ENCODE measurements at regions not wholly inside any gene's neighbourhood (a gene's known extent, or its start where the extent isn't known, plus 50 kb on each side); places are given as distances from the start of the nearest gene placed in this dataset.
"Not testable (repeated sequence)": the region's sequence is repeated elsewhere in the genome, so short reads cannot be mapped to it uniquely, and the experiment has no call there.

GRCh38 chr5:67644221-67644920 lies 447.8 kb upstream of the CD180 start:
- Mint-ChIP-seq H3K4me3 (no peak overlapping the region), H3K36me3 (no peaks in the 10 kb centered on the region), H3K27ac (no peak overlapping the region), H3K4me1 (peaks cover 5% of the 10 kb centered on the region), H3K9me3 (peaks cover 9% of the 10 kb centered on the region), H3K27me3 (no peaks in the 10 kb centered on the region)
- DNase-seq: no peak

GRCh38 chr5:67643536-67643935 lies 446.9 kb upstream of the CD180 start:
- peaks cover 5% of the 10 kb centered on the region for H3K4me1 Mint-ChIP-seq
- H3K27ac Mint-ChIP-seq: no peak overlapping the region
- H3K4me3 Mint-ChIP-seq: no peak overlapping the region
- peaks cover 9% of the 10 kb centered on the region for H3K9me3 Mint-ChIP-seq
- H3K27me3 Mint-ChIP-seq: no peaks in the 10 kb centered on the region
- H3K36me3 Mint-ChIP-seq: no peaks in the 10 kb centered on the region
- DNase-seq: no peak

- Mint-ChIP-seq H3K4me1 (no peaks in the 10 kb centered on the region), H3K4me3 (no peak overlapping the region), H3K36me3 (no peaks in the 10 kb centered on the region), H3K27me3 (no peaks in the 10 kb centered on the region), H3K27ac (no peak overlapping the region), H3K9me3 (peaks cover 6% of the 10 kb centered on the region)
- no peak for DNase-seq
Measured at GRCh38 chr5:67639976-67640375, 443.4 kb upstream of the CD180 start.

GRCh38 chr5:67639313-67639712 lies 442.7 kb upstream of the CD180 start:
- Mint-ChIP-seq H3K27me3 (no peaks in the 10 kb centered on the region), H3K4me1 (no peaks in the 10 kb centered on the region), H3K27ac (no peak overlapping the region), H3K4me3 (no peak overlapping the region), H3K9me3 (peaks cover 4% of the 10 kb centered on the region), H3K36me3 (peaks cover 2% of the 10 kb centered on the region)
- DNase-seq: no peak

- H3K36me3 Mint-ChIP-seq: peaks cover 5% of the 10 kb centered on the region
- no peaks in the 10 kb centered on the region for H3K27me3 Mint-ChIP-seq
- H3K4me1 Mint-ChIP-seq: no peaks in the 10 kb centered on the region
- H3K27ac Mint-ChIP-seq: no peak overlapping the region
- peaks cover 8% of the 10 kb centered on the region for H3K9me3 Mint-ChIP-seq
- no peak overlapping the region for H3K4me3 Mint-ChIP-seq
- no peak for DNase-seq
Measured at GRCh38 chr5:67636850-67637524, 440.4 kb upstream of the CD180 start.

GRCh38 chr5:67636091-67636490 lies 439.5 kb upstream of the CD180 start:
- H3K4me1 Mint-ChIP-seq: no peaks in the 10 kb centered on the region
- no peak overlapping the region for H3K27ac Mint-ChIP-seq
- H3K4me3 Mint-ChIP-seq: no peak overlapping the region
- no peak for DNase-seq
- peaks cover 11% of the 10 kb centered on the region for H3K9me3 Mint-ChIP-seq
- H3K36me3 Mint-ChIP-seq: peaks cover 5% of the 10 kb centered on the region
- no peaks in the 10 kb centered on the region for H3K27me3 Mint-ChIP-seq

- H3K27ac Mint-ChIP-seq, DNase-seq, H3K9me3 Mint-ChIP-seq, H3K4me3 Mint-ChIP-seq, H3K36me3 Mint-ChIP-seq, H3K27me3 Mint-ChIP-seq, H3K4me1 Mint-ChIP-seq: not testable (repeated sequence)
Measured at GRCh38 chr5:67627079-67627478, 430.5 kb upstream of the CD180 start.

- H3K27me3 Mint-ChIP-seq: no peaks in the 10 kb centered on the region
- H3K27ac Mint-ChIP-seq: no peak overlapping the region
- H3K4me1 Mint-ChIP-seq: no peaks in the 10 kb centered on the region
- peaks cover 3% of the 10 kb centered on the region for H3K9me3 Mint-ChIP-seq
- DNase-seq: no peak
- no peaks in the 10 kb centered on the region for H3K36me3 Mint-ChIP-seq
- H3K4me3 Mint-ChIP-seq: no peak overlapping the region
Measured at GRCh38 chr5:67623078-67623477, 426.5 kb upstream of the CD180 start.

GRCh38 chr5:67620424-67621397 lies 424.1 kb upstream of the CD180 start:
- no peaks in the 10 kb centered on the region for H3K9me3 Mint-ChIP-seq
- no peak for DNase-seq
- H3K4me3 Mint-ChIP-seq: no peak overlapping the region
- H3K4me1 Mint-ChIP-seq: no peaks in the 10 kb centered on the region
- no peaks in the 10 kb centered on the region for H3K36me3 Mint-ChIP-seq
- H3K27ac Mint-ChIP-seq: no peak overlapping the region
- no peaks in the 10 kb centered on the region for H3K27me3 Mint-ChIP-seq

- no peaks in the 10 kb centered on the region for H3K27me3 Mint-ChIP-seq
- no peak for DNase-seq
- H3K9me3 Mint-ChIP-seq: no peaks in the 10 kb centered on the region
- H3K36me3 Mint-ChIP-seq: no peaks in the 10 kb centered on the region
- no peak overlapping the region for H3K27ac Mint-ChIP-seq
- no peaks in the 10 kb centered on the region for H3K4me1 Mint-ChIP-seq
- H3K4me3 Mint-ChIP-seq: no peak overlapping the region
Measured at GRCh38 chr5:67619636-67620035, 423.0 kb upstream of the CD180 start.

GRCh38 chr5:67619235-67619634 lies 422.6 kb upstream of the CD180 start:
- Mint-ChIP-seq H3K36me3 (no peaks in the 10 kb centered on the region), H3K4me3 (no peak overlapping the region), H3K9me3 (no peaks in the 10 kb centered on the region), H3K4me1 (no peaks in the 10 kb centered on the region), H3K27me3 (no peaks in the 10 kb centered on the region), H3K27ac (no peak overlapping the region)
- no peak for DNase-seq

GRCh38 chr5:67617051-67617450 lies 420.5 kb upstream of the CD180 start:
- Mint-ChIP-seq H3K4me1 (peaks cover 2% of the 10 kb centered on the region), H3K9me3 (no peaks in the 10 kb centered on the region)

GRCh38 chr5:67612961-67613360 lies 416.4 kb upstream of the CD180 start:
- Mint-ChIP-seq H3K9me3 (no peaks in the 10 kb centered on the region), H3K36me3 (no peaks in the 10 kb centered on the region), H3K27ac (no peak overlapping the region), H3K4me1 (peaks cover 2% of the 10 kb centered on the region), H3K4me3 (no peak overlapping the region), H3K27me3 (no peaks in the 10 kb centered on the region)
- DNase-seq: no peak

More at GRCh38 chr5:67617051-67617450, 420.5 kb upstream of the CD180 start:
- H3K4me3 Mint-ChIP-seq: no peak overlapping the region
- no peak overlapping the region for H3K27ac Mint-ChIP-seq
- H3K36me3 Mint-ChIP-seq: no peaks in the 10 kb centered on the region
- no peak for DNase-seq
- H3K27me3 Mint-ChIP-seq: no peaks in the 10 kb centered on the region

GRCh38 chr5:67610186-67610912 lies 413.8 kb upstream of the CD180 start:
- Mint-ChIP-seq H3K4me1 (peaks cover 2% of the 10 kb centered on the region), H3K27me3 (no peaks in the 10 kb centered on the region), H3K27ac (no peak overlapping the region), H3K36me3 (no peaks in the 10 kb centered on the region), H3K9me3 (no peaks in the 10 kb centered on the region), H3K4me3 (no peak overlapping the region)
- DNase-seq: no peak

GRCh38 chr5:67607958-67608357 lies 411.4 kb upstream of the CD180 start:
- no peak overlapping the region for H3K4me3 Mint-ChIP-seq
- no peak overlapping the region for H3K27ac Mint-ChIP-seq
- peaks cover 4% of the 10 kb centered on the region for H3K9me3 Mint-ChIP-seq
- DNase-seq: no peak
- H3K36me3 Mint-ChIP-seq: peaks cover under 1% of the 10 kb centered on the region
- no peaks in the 10 kb centered on the region for H3K27me3 Mint-ChIP-seq
- H3K4me1 Mint-ChIP-seq: no peaks in the 10 kb centered on the region
